HG03139 (cell line): ENCODE measurements at regions not wholly inside any gene's neighbourhood (a gene's known extent, or its start where the extent isn't known, plus 50 kb on each side); places are given as distances from the start of the nearest gene placed in this dataset.

Source experiments
- ATAC-seq: cut with Tn5 transposase; IDR thresholded peaks from one replicate; pipeline ENCODE4 v1.9.1; 2021; ENCODE audit not compliant: unreplicated experiment

- ATAC-seq = no peak
Observed at GRCh38 chr4:3343358-3343757, 50.5 kb downstream of the RGS12 start.

- no peak for ATAC-seq
Observed at GRCh38 chr4:3344104-3344503, 51.3 kb downstream of the RGS12 start.

- ATAC-seq = no peak
Observed at GRCh38 chr4:3344596-3344995, 51.8 kb downstream of the RGS12 start.

- no peak for ATAC-seq
Observed at GRCh38 chr4:3345384-3345783, 52.6 kb downstream of the RGS12 start.

GRCh38 chr4:3346146-3346545, 53.3 kb downstream of the RGS12 start:
- no peak for ATAC-seq

GRCh38 chr4:3347871-3348270, 55.0 kb downstream of the RGS12 start:
- no peak for ATAC-seq

- no peak for ATAC-seq
Observed at GRCh38 chr4:3348621-3349020, 55.8 kb downstream of the RGS12 start.

GRCh38 chr4:3349116-3349515, 56.3 kb downstream of the RGS12 start:
- ATAC-seq = no peak

- ATAC-seq = no peak
Observed at GRCh38 chr4:3351997-3352396, 59.2 kb downstream of the RGS12 start.

GRCh38 chr4:3352505-3352904, 59.7 kb downstream of the RGS12 start:
- no peak for ATAC-seq

- no peak for ATAC-seq
Observed at GRCh38 chr4:3352941-3353594, 60.2 kb downstream of the RGS12 start.

- ATAC-seq = no peak
Observed at GRCh38 chr4:3353752-3354454, 61.1 kb downstream of the RGS12 start.

GRCh38 chr4:3354455-3354811, 61.6 kb downstream of the RGS12 start:
- no peak for ATAC-seq

- ATAC-seq = peak; percentile 75
Observed at GRCh38 chr4:3355266-3355748, 62.5 kb downstream of the RGS12 start.

- ATAC-seq = no peak
Observed at GRCh38 chr4:3358656-3359055, 65.8 kb downstream of the RGS12 start.

GRCh38 chr4:3360777-3361176, 68.0 kb downstream of the RGS12 start:
- ATAC-seq = no peak

- ATAC-seq = no peak
Observed at GRCh38 chr4:3361406-3361805, 68.6 kb downstream of the RGS12 start.

GRCh38 chr4:3361896-3362295, 69.1 kb downstream of the RGS12 start:
- ATAC-seq = no peak

- ATAC-seq = no peak
Observed at GRCh38 chr4:3362431-3363287, 69.8 kb downstream of the RGS12 start.

GRCh38 chr4:3363411-3364141, 70.8 kb downstream of the RGS12 start:
- ATAC-seq = no peak

- ATAC-seq = no peak
Observed at GRCh38 chr4:3364199-3364598, 71.4 kb downstream of the RGS12 start.
